SIG-M5 treated with dmso at 0.1 percent for 504 hours (cell line): ENCODE measurements at regions not wholly inside any gene's neighbourhood (a gene's known extent, or its start where the extent isn't known, plus 50 kb on each side); places are given as distances from the start of the nearest gene placed in this dataset.
"Not testable (repeated sequence)": the region's sequence is repeated elsewhere in the genome, so short reads cannot be mapped to it uniquely, and the experiment has no call there.

Experiments
- DNase-seq: peaks from one replicate; lab custom pipeline; 2025; ENCODE audit not compliant: unreplicated experiment; lab: John Stamatoyannopoulos, UW

GRCh38 chr10:64534616-64535015 is 1013.4 kb downstream of the REEP3 start:
- DNase-seq = no peak

GRCh38 chr10:64535131-64535867 is 1014.1 kb downstream of the REEP3 start:
- no peak for DNase-seq

DNA sequence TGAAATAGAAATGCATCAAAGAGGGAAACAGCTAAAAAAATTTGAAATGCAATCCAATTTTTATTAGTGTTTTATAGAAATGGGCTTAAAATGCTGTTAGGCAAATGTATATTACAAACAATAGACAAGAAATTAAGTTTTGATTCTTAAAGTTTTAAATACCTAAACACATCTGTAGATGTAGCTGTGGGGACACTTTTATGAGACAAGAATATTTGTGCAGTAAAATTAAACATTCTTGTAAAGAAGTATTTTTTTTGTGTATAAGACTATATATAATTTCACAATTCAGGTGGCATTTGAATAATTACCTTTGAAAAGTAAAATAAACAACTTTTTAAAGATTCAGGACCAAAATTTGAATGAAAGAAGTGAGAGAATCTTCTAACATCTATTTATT is 1015.9 kb downstream of the REEP3 start:
- no peak for DNase-seq

DNA sequence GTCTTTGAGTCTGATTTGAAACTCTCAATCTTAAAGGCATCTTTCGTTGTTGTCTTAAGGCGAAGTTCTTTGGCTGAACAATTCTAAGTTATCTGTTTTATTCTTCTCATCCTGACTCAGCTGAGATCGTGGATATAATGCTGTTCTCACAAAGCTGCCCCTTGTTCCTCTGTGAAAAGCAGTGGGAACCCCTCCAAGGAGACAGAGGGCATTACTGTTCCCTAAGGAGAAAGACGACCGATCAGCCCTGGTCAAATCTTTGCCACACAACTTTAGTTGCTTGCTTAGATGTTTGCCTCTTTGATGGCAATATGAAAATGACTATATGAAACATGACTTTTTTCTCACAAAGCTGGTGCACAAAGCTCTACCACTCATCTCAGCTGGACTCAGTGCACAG is 1016.7 kb downstream of the REEP3 start:
- DNase-seq = no peak

DNA sequence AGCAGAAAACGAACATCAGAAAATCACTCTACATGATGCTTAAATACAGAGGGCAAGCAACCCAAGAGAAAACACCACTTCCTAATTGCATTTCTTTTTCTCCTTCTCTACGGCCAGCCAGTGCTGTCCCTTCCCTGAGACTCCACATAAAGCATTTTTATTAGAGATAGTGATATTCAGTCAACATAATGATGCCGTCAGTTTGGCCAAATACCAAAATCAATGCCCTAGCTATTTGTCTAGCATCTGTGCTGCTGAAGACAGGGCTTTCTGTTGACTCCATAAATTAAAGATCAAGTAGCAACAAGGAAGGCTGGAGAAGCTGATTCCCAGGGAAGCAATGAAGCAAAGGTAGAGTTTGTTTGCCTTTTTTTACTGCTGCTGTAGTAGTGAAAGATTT is 1024.9 kb downstream of the REEP3 start:
- no peak for DNase-seq

GRCh38 chr10:64547168-64547567 is 1026.0 kb downstream of the REEP3 start:
- no peak for DNase-seq

GRCh38 chr10:64555666-64556065 is 1034.5 kb downstream of the REEP3 start:
- DNase-seq = no peak

DNA sequence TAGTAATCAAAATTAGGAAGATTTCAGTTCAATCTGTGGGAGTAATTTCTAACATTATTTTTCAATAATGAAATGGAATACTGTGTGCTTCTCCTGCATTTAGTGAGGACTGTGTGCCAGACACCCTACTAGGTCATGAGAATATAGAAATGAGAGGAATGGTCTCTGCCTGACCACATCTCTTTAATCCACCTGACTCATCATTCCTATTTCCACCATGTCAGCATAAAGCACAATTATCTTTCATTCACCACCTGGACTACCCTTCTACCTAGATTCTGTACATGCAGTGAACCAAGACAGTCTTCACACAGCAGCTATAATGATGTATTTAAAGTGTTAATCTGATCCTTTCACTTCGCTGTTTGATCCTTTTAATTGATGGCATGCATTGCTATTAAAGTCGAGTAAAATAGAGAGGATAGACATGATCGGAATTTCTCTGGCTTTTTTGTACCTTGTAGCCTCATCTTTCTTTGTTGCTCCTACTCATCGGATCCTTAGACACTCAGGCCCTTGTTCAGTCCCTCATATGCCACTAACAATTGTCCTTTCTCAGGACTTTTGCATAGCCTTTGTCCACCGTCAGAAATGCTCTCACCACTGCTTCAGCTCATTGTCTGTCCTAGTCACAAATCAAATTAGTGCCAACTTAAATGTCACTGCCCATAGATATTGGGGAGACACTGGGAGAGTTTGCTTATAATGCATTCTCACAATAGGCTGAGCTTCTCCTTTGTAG is 1037.1 kb downstream of the REEP3 start:
- DNase-seq = no peak

GRCh38 chr10:64571056-64571455 is 1049.9 kb downstream of the REEP3 start:
- no peak for DNase-seq

DNA sequence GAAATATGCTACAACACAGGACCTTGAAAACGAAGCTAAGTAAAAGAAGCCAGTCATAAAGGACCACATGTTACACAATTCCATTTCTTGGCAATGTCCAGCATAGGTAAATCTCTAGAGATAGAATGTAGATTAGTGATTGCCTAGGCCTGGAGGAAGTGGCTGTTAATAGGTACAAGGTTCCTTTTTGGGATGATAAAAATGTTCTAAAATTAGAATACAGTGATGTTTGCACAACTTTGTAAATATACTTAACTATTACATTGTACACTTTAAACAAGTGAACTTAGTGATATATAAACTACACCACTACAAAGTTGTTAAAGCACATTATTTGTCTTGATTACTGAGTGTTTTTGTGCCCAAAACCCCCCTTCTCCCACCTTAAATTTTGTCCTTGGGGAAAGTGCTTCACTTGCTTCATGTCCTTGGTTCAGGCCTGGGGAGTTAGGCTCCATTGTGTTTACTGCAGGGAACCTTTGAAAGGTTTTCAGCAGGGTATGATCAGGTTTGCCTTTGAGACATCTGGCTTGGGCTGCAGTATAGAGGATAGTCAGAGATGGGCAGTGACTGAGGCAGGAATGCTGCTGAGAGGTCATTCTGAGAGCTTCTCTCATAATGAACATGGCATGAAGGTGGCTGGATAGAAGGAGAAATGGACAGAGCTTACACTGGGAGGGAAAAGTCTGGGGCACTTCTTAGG is 1052.6 kb downstream of the REEP3 start:
- no peak for DNase-seq

GRCh38 chr10:64574371-64574770 is 1053.2 kb downstream of the REEP3 start:
- DNase-seq = no peak

- DNase-seq = no peak
These were observed 1055.3 kb downstream of the REEP3 start for GRCh38 chr10:64576497-64576896.

DNA sequence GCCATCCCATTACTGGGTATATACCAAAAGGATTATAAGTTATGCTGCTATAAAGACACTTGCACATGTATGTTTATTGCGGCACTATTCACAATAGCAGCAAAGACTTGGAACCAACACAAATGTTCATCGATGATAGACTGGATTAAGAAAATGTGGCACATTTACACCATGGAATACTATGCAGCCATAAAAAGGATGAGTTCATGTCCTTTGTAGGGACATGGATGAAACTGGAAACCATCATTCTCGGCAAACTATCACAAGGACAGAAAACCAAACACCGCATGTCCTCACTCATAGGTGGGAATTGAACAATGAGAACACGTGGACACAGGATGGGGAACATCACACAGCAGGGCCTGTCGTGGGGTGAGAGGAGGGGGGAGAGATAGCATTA is 1057.6 kb downstream of the REEP3 start:
- DNase-seq = not testable (repeated sequence)

DNA sequence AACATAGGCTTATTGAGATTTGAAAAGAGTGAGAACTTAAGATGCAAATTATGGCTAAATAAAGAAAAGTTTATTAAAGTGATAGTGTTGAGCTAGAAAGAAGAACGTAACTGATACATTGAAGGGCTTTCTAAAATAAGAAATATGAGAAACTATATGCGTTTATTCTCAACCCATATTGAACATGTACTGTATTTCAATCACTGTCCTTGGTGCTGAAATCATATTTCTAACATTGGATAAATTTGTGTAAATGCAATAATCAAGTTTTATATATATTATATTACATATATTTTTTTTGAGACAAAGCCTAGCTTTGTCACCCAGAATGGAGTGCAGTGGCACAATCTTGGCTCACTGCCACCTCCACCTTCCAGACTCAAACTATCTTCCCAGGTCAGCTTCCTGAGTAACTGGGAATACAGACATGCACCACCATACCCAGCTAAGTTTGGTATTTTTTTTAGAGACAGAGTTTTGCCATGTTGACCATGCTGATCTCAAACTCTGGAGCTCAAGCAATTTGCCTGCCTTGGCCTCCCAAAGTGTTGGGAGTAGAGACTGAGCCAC is 1065.8 kb downstream of the REEP3 start:
- DNase-seq = no peak

DNA sequence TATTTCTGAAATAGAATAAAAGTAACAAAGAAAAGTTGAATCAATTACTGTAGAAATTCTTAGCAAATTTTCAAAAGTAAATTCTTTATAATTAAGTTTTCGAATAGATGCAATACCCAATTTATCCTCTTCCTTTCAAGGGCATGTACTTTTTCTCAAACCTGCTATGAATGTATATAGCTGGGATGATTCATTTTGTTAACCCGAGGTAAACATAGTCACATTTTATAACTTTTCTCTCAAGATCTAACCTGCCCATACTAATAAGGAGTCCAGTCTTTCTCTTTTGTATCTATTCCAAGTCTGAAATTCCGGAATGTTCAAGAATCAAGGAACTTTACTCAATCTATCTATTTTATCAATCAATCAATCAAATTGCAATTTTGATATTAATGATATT is 1072.9 kb downstream of the REEP3 start:
- no peak for DNase-seq

- no peak for DNase-seq
These were observed 1077.4 kb downstream of the REEP3 start for GRCh38 chr10:64598600-64598999.

GRCh38 chr10:64601298-64601697 is 1080.1 kb downstream of the REEP3 start:
- DNase-seq = no peak

- DNase-seq = no peak
These were observed 1095.9 kb downstream of the REEP3 start for GRCh38 chr10:64617085-64617484.

GRCh38 chr10:64619102-64619501 is 1097.9 kb downstream of the REEP3 start:
- DNase-seq = no peak

DNA sequence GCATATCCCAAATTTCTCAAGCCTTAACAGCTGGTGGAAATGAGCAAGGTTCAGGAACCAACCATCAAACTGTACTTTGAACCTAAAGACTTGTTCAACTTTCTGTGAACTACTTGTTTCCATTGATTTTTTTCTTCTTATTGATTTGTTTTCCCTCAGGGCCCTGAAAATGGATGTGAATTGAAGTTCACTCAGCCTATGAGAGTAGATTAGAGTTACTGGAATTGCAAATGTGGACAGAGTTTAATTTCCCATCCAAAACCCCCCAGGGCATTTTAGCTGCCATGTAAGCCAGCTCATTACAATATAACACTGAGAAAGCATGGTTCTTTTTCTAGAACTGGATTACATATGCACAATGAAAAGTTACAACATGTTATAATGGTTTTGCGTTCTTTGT is 1105.7 kb downstream of the REEP3 start:
- DNase-seq = no peak

GRCh38 chr10:64630534-64630933 is 1109.3 kb downstream of the REEP3 start:
- no peak for DNase-seq

GRCh38 chr10:64635906-64636305 is 1114.7 kb downstream of the REEP3 start:
- no peak for DNase-seq
